ENCODE measurements at regions not wholly inside any gene's neighbourhood (a gene's known extent, or its start where the extent isn't known, plus 50 kb on each side); places are given as distances from the start of the nearest gene placed in this dataset.

DNA sequence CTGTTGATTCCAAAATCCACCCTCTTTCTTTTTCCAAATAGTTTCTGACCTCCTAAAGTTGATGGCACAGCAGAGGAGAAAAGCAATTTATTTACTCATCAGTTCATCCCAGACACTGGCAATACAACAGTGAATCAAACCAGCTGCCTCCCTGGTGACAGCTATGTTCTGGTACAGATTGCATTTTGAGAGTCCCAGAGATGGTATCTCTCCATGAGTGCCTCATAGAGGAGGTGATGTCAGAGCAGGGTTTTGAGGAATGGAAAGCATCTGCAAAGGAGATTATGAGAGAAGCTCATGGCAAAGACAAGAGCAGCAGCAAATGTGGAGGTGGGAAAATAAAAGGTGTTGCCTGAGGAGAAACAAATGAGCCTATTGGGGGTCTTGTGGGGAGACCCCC, 377.2 kb downstream of the MN1 start:
- H3K27me3 ChIP-seq = no peaks in the 10 kb centered on the region
- H3K36me3 ChIP-seq = no peaks in the 10 kb centered on the region
- H3K9me3 ChIP-seq = no peaks in the 10 kb centered on the region
- DNase-seq = no peak
- no peak overlapping the region for H3K4me3 ChIP-seq

DNA sequence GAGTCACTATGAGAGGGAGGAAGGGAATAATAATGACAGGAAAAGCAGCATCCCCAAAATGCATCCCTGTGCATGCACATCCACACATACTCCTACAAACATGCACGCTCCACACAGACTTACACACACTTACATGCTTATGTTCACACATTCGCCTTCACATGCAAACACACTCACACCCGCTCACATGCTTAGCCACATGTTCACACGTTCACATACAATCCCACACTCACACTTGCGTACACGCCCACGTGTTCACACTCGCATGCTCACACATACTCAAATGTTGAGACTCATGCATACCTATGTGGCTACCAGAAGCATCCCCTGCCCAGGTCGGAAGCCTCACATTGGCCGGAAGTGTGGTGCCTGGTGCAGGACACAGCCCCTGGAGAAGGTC, 372.1 kb downstream of the MN1 start:
- DNase-seq = no peak

DNA sequence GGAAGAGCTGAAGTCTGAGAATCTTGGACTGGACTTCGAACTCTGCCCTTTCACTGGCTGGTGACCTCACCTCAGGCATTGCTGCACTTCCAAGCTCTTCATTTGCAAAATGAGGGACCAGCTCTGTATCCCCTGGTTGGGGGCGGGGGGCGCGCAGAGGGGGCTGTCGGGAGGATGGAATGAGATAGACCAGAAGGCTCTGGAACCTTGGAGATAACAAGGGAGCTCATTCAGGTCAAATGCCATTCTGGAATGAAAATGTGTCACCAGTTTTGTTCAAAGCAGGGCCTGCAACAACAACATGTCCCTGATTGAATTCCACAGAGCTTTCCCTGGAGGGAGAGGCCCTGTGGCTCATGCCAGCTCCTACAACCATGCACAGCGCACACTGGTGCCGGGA, 370.5 kb downstream of the MN1 start:
- Histone ChIP-seq H3K36me3 (no peaks in the 10 kb centered on the region), H3K4me3 (no peak overlapping the region), H3K9me3 (peaks cover 13% of the 10 kb centered on the region; the same call in 1 of the 2 replicates), H3K27me3 (no peaks in the 10 kb centered on the region)
- no peak for DNase-seq

More for the DNA sequence above, 372.1 kb downstream of the MN1 start:
- Histone ChIP-seq H3K9me3 (peaks cover 13% of the 10 kb centered on the region; the same call in 1 of the 2 replicates), H3K36me3 (no peaks in the 10 kb centered on the region), H3K27me3 (no peaks in the 10 kb centered on the region), H3K4me3 (no peak overlapping the region)

DNA sequence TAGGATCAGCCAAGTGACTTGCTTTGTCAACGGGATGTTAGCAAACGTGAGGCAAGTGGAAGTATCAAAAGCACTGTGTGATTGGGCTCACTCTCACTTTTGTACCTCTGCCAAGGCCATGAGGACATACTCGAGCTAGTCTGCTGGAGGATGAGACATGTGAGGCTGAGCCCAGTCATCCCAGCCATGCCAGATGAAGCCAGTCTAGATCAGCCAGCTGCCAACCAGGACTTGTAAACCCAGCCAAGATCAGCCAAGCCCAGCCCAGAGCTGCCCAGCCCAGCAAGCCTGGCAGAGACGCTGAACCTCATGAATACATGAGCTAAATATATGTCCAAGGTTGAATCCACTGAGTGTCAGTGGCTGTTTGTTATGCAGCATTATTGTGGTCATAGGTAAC, 369.7 kb downstream of the MN1 start:
- Histone ChIP-seq H3K36me3 (no peaks in the 10 kb centered on the region), H3K27me3 (no peaks in the 10 kb centered on the region), H3K9me3 (peaks cover 13% of the 10 kb centered on the region; the same call in 1 of the 2 replicates), H3K4me3 (no peak overlapping the region)
- DNase-seq = peak; percentile 58

DNA sequence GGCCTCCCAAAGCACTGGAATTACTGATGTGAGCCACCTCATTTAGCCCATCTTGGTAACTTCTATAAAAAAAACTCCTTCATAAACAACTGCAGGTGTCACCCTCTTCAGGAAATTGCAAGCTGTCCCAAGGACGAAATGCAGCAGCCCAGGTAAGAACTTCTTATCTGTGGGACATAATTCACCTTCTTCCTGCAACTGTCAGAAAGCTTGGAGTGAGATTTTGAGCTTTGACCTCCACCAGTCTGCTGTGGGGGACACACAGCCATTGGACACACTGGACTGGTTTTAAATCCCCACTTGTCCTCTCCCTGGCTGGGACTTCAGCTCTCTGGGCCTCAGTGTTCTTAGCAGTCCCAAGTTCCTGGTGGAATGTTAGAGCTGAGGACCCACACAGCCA, 368.5 kb downstream of the MN1 start:
- no peaks in the 10 kb centered on the region for H3K36me3 ChIP-seq
- peaks cover 13% of the 10 kb centered on the region; the same call in 1 of the 2 replicates for H3K9me3 ChIP-seq
- no peaks in the 10 kb centered on the region for H3K27me3 ChIP-seq
- H3K4me3 ChIP-seq = no peak overlapping the region
- DNase-seq = no peak

DNA sequence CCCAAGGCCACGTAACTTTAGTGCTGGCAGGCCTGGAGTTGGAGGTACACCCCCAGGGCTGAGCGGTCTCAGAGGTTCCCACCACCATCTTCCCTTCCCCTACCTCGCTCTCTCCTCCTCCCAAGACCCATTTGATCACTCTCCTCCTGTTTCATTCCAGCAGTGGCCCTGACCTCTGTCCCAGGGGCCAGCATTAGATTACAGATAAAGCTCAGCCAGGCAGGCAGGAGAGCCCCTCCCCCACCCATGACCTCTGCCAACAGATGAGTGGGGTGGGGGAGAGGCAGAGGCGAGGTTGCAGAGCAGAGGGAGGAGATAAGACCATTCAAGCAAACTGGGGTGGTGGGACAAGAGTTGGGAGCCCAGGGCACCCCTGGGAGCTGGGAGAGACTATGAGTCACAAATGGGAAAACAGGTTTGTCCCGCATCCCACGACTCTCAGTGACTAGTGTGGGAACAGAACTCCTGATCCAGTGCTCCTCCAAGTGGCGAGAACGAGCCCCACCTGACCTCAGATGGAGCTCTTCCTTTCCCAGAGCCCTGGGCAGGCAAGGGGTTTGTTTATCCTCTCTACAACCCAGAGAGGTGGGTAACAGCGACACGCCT, 367.9 kb downstream of the MN1 start:
- H3K27me3 ChIP-seq = no peaks in the 10 kb centered on the region
- peaks cover 13% of the 10 kb centered on the region; the same call in 1 of the 2 replicates for H3K9me3 ChIP-seq
- no peak for DNase-seq

DNA sequence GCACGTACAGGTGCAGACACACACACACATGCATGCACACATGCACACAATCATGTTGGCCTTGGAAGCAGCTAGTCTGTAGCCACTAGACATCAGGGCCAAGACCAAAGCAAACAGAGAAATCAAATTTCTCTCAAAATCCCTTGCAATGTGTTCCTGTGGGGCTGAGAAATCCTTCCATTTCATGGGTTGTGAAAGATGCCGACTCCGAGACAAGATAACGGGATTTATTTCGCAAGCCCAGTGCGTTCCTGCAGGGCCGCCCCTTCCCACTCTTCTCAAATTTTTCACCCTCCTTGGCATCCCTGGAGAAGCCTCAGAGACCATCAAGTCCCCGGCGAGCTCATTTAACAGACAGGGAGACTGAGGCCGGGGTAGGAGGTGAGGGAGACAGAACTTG, 366.7 kb downstream of the MN1 start:
- peaks cover 13% of the 10 kb centered on the region; the same call in 1 of the 2 replicates for H3K9me3 ChIP-seq
- H3K4me3 ChIP-seq = no peak overlapping the region
- H3K36me3 ChIP-seq = no peaks in the 10 kb centered on the region
- DNase-seq = no peak
- no peaks in the 10 kb centered on the region for H3K27me3 ChIP-seq

More for the DNA sequence above, 367.9 kb downstream of the MN1 start:
- Histone ChIP-seq H3K36me3 (no peaks in the 10 kb centered on the region), H3K4me3 (no peak overlapping the region)

DNA sequence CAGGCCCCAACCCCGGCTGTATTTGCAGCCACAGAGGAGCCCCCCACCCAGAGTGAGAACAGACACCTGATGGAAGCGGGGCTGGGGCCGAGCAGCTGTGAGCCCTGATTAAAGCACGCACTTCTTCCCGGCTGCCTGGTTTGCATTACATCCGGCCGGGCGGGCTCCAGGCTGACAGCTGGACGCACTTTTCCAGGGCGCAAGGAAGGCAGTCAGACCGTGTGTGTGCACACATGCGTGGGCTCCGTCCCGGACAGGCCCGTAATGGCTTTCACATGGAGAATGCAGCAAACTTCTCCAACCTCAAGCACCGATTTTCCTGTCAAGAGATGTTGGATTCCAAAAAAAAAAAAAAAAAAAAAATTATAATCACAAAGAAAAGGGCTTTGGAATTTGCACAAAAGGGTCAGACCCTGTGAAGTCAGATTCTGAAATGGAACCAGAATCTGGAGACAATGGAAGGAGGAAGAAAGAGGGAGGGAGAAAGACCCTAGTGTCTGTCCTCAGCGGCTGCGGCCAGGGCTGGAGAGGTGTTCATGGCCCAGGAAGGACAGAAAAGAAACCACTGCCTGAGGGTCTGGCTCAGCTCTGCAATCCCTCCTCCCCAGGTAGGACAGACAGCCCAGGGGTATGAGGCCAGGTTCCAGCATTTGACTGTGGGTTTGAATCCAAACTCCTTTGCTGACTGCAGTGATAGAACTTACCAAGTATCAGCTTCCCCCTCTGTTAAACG, 365.5 kb downstream of the MN1 start:
- Histone ChIP-seq H3K27me3 (no peaks in the 10 kb centered on the region), H3K9me3 (peaks cover 13% of the 10 kb centered on the region; the same call in 1 of the 2 replicates), H3K36me3 (no peaks in the 10 kb centered on the region), H3K4me3 (no peak overlapping the region)
- no peak for DNase-seq

DNA sequence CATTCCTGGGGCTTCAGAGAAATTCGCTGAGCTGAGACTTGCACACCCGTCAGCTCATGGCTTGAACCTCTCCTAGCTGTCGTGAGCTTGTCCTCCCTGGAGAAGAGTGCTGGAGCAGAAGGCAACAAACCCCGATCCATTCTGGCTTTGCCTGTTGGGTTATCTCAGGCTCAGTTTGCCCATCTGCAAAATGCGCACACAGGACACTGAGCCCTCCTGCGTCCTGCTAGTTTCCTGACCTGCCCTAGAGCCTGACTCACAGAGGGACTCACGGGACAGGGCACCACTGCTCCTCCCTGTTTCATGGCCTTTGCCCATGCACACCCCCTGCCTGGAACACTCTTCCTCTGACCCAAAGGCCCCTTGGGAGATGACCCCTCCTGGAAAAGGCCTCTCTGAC, 365.0 kb downstream of the MN1 start:
- DNase-seq = no peak
- no peak overlapping the region for H3K4me3 ChIP-seq
- peaks cover 11% of the 10 kb centered on the region; the same call in 1 of the 2 replicates for H3K9me3 ChIP-seq
- H3K27me3 ChIP-seq = no peaks in the 10 kb centered on the region
- no peaks in the 10 kb centered on the region for H3K36me3 ChIP-seq

DNA sequence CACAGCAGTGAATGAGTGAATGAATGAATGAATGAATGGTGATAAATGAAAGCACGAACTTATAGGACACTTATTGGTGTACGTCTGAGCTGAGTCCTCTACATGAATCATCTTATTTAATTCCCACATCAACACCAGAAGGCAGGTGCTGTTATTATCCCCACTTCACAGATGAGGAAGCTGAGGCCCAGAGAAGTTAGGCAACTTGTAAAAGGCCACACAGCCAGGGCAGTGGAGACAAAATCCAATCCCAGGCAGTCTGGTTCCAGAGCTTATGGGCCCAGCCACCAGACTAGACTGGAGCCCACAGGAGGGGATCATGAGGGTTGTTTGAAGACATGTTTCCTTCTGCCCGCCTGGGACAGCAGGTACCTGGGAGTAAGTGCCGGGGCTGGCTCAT, 364.0 kb downstream of the MN1 start:
- DNase-seq = no peak
- Histone ChIP-seq H3K4me3 (no peak overlapping the region), H3K27me3 (no peaks in the 10 kb centered on the region), H3K36me3 (no peaks in the 10 kb centered on the region), H3K9me3 (0 out of 2 replicates have a peak, but pooled peaks cover 2% of the 10 kb centered on the region)

DNA sequence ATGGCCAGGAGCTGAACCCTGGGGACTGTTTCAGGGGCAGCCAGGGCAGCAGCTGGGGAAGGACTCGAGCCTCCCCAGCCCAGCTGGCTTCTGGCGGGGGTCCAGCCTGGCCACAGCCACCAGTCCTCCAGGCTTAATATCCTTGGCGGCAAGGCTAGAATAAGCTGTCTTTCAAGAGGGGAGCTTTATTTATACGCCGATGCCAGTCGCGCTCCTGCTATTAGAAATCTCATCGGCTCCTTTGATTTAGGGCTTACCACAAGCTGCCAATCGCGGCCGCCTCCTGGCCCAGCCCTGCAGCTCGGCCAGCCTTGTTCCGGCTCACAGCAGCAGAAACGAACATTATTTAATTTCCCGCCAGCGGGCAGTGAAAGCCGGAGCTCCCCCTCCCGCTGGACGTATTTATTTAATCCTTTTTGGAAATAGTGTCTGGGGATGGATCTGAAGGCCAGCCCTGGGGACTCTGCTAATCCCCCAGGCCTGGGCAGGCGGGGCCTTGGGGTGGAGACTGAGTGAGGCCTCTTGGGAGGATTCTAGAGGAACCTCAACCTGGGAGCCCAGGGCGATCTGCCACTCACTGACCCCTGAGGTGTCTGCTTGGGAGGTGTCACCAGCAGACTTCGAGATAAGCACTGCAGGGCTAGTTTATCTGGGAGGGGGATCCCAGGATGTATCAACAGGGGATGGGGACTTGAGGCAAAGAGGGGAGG, 363.1 kb downstream of the MN1 start:
- Histone ChIP-seq H3K27me3 (no peaks in the 10 kb centered on the region), H3K36me3 (no peaks in the 10 kb centered on the region), H3K4me3 (no peak overlapping the region), H3K9me3 (no peaks in the 10 kb centered on the region)
- DNase-seq = peak; percentile 52

DNA sequence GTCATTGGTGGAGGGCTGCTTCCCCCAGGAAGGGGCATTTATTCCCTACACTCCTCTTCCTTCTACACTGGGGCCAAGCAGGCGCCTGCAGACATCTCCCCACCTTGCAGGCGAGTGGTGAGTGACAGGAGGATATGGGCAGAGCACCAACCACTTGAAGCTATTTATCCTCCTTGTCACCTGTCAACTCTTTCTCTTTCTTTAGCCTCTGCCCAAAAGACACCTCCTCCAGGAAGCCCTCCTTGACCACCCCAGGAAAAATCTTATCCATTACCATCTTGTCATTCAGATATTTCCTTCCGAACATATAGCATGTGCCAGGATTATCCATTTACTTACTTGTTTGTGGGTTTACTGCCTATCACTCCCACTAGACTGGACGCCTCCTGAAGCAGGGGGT, 362.4 kb downstream of the MN1 start:
- H3K9me3 ChIP-seq = no peaks in the 10 kb centered on the region
- H3K36me3 ChIP-seq = no peaks in the 10 kb centered on the region
- H3K27me3 ChIP-seq = no peaks in the 10 kb centered on the region
- DNase-seq = no peak
- H3K4me3 ChIP-seq = no peak overlapping the region

DNA sequence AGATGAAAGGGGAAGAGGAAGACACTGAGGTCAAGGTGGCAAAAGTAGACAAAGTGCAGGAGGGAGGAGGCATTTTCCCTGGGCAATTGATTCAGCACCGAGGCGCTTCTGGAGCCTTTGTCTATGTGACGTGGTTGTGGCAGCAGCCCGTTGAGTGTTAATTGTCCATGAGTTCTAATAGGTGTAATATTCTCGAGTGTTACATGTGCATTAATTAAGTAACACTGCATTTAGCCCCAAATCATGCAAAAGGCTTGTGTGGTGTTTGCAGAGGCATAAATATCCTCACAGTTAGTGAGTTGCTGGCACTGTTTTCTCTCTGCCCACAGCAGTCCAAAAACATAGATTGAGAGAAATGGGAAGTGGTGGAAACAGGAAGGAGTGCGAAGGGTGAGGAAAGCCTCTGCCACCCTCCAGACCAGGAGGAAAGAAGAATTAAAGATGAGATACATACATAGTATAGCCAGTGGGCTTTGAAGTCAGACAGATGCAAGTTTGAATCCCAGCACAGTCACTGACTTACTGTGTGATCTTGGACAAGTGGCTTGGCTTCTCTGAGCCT, 361.2 kb downstream of the MN1 start:
- no peaks in the 10 kb centered on the region for H3K27me3 ChIP-seq
- H3K4me3 ChIP-seq = no peak overlapping the region
- DNase-seq = no peak
- no peaks in the 10 kb centered on the region for H3K9me3 ChIP-seq
- H3K36me3 ChIP-seq = no peaks in the 10 kb centered on the region

DNA sequence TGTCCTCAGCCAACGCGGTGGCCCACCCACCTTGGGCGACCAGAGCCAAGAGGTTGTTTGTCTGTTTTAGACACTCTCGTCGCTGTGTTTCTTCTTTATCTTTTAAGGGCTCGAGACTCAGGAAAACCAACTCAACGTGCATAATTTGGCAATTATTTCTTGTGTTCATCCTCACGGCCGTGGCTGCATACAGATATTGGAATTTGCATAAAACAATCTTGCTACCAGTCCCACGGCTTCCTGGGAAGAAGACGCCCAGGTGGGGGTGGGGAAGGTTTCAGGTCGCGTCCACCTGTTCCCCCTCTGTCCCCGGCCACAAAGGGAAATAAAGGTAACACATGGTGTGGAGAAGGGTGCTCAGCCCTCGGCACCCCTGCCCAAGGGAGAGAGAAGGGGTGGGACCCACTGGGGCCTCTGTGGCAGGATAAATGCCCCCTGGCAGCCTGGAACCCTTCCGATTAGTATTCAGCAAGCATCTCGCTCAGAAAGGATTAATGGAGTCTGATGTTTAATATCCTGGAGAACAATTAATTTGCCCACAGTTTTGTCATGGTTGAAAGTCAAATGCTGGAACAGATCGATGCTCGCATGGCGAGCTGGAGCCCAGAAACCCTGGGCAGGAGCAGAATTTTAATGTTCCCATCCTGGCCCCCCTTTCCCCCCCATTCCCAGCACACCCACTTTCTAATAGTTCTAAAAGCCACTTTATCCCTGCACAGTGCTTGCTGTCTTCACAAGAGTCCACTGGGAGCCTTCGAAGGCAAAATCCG, 359.7 kb downstream of the MN1 start:
- no peaks in the 10 kb centered on the region for H3K27me3 ChIP-seq
- H3K9me3 ChIP-seq = no peaks in the 10 kb centered on the region
- no peak for DNase-seq
- H3K4me3 ChIP-seq = no peak overlapping the region
- H3K36me3 ChIP-seq = no peaks in the 10 kb centered on the region

DNA sequence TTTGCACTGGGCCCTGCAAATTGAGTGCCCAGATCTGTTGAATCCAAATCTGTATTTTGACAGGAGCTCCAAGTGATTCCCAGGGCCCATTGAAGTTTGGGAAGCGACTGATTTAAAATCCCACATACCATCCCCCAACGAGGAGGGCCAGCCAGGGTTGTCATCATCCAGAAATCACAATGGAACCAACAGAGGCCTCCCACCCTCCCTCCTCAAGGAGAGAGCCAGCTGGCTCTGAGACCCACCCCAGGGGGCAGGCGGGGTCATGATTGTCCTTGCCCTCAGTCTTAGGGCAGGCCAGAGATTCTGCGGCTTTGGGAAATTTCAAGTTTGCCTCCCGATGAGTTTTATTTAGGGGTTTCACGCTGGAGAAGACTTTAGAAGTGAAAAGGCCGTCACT, 358.2 kb downstream of the MN1 start:
- no peak overlapping the region for H3K4me3 ChIP-seq

DNA sequence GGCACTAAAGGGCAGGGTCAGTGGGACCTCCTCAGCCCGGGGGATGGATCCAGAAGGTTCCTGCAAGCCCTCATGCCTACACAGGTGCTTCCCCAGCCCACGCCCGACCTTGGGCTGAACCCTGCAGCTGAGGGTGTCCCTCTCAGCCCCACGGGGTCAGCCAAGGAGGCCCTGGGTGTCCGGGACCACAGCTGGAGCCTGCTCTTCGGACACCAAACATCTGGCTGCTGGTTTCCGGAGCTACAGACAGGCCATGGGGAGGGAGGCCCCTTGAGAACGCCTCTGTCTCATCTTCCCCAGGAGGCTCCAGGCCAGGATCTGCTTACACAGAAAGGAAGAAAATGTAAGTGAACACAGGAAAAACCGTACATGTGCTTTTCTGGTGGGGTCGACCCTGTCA, 355.7 kb downstream of the MN1 start:
- no peaks in the 10 kb centered on the region for H3K27me3 ChIP-seq
- no peaks in the 10 kb centered on the region for H3K9me3 ChIP-seq
- no peak for DNase-seq
- H3K4me3 ChIP-seq = no peak overlapping the region
- H3K36me3 ChIP-seq = no peaks in the 10 kb centered on the region

More for the DNA sequence above, 358.2 kb downstream of the MN1 start:
- H3K9me3 ChIP-seq = no peaks in the 10 kb centered on the region
- H3K27me3 ChIP-seq = no peaks in the 10 kb centered on the region
- DNase-seq = no peak
- H3K36me3 ChIP-seq = no peaks in the 10 kb centered on the region

All from MG63 (cell line).